Muscle of leg (tissue), 3 donors: ENCODE measurements at regions not wholly inside any gene's neighbourhood (a gene's known extent, or its start where the extent isn't known, plus 50 kb on each side); places are given as distances from the start of the nearest gene placed in this dataset.

Experiments used
- DNase-seq: peaks from one replicate; pipeline ENCODE4 v3.0.0; 2013
- H3K27ac ChIP-seq: one replicate; pipeline ENCODE4 v1.5.1; 2013; ENCODE audit warnings: mild to moderate bottlenecking, low read length, control low read depth
- H3K27me3 ChIP-seq: one replicate; pipeline ENCODE4 v1.6.1; 2013; ENCODE audit warnings: low read length; ENCODE audit not compliant: control insufficient read depth, insufficient read depth
- H3K36me3 ChIP-seq: one replicate; pipeline ENCODE4 v1.6.1; 2013; ENCODE audit warnings: low read length; ENCODE audit not compliant: control insufficient read depth, insufficient read depth
- H3K4me1 ChIP-seq: one replicate; pipeline ENCODE4 v1.6.1; 2013; ENCODE audit warnings: low read length; ENCODE audit not compliant: control insufficient read depth, insufficient read depth
- H3K4me3 ChIP-seq: one replicate; pipeline ENCODE4 v1.5.1; 2013; ENCODE audit warnings: low read length, control low read depth
- H3K9me3 ChIP-seq: replicated peaks from 2 replicates; pipeline ENCODE4 v1.6.1; 2013; ENCODE audit warnings: low read depth, low read length; ENCODE audit not compliant: control insufficient read depth
- WGBS: methylation state at CpG from one replicate; pipeline ENCODE4 v1.1.5; 2013; ENCODE audit warnings: missing lambda C conversion rate; ENCODE audit not compliant: insufficient coverage; 5-methylcytosine and 5-hydroxymethylcytosine counted together

GRCh38 chr11:112540261-112540660 lies 279.6 kb upstream of the PLET1 start:
- no peak overlapping the region for H3K4me3 ChIP-seq
- no peaks in the 10 kb centered on the region for H3K36me3 ChIP-seq
- WGBS: no CpG with 5 or more reads among the region's 2 CpGs
- H3K4me1 ChIP-seq: peaks cover 18% of the 10 kb centered on the region
- peaks cover 3% of the 10 kb centered on the region for H3K27me3 ChIP-seq
- no peaks in the 10 kb centered on the region for H3K9me3 ChIP-seq
- no peak for DNase-seq
- H3K27ac ChIP-seq: no peak overlapping the region

- WGBS: 44% methylated on average over 2 of the region's 3 CpGs
- H3K4me1 ChIP-seq: peaks cover 18% of the 10 kb centered on the region
- H3K9me3 ChIP-seq: no peaks in the 10 kb centered on the region
- H3K27me3 ChIP-seq: no peaks in the 10 kb centered on the region
- no peak overlapping the region for H3K27ac ChIP-seq
- H3K36me3 ChIP-seq: no peaks in the 10 kb centered on the region
- DNase-seq: peak; percentile 89
- H3K4me3 ChIP-seq: no peak overlapping the region
Measured at GRCh38 chr11:112541140-112542046, 280.7 kb upstream of the PLET1 start.

- peaks cover 18% of the 10 kb centered on the region for H3K4me1 ChIP-seq
- H3K9me3 ChIP-seq: no peaks in the 10 kb centered on the region
- WGBS: no CpG with 5 or more reads among the region's 1 CpG
- H3K36me3 ChIP-seq: no peaks in the 10 kb centered on the region
- no peaks in the 10 kb centered on the region for H3K27me3 ChIP-seq
- no peak overlapping the region for H3K27ac ChIP-seq
- no peak for DNase-seq
- no peak overlapping the region for H3K4me3 ChIP-seq
Measured at GRCh38 chr11:112542479-112542878, 281.8 kb upstream of the PLET1 start.

- Histone ChIP-seq H3K9me3 (no peaks in the 10 kb centered on the region), H3K36me3 (no peaks in the 10 kb centered on the region), H3K4me3 (no peak overlapping the region), H3K4me1 (peaks cover 17% of the 10 kb centered on the region), H3K27me3 (no peaks in the 10 kb centered on the region), H3K27ac (no peak overlapping the region)
- DNase-seq: no peak
- 75% methylated on average over 2 of the region's 3 CpGs for WGBS
Measured at GRCh38 chr11:112543390-112543789, 282.7 kb upstream of the PLET1 start.

- no peaks in the 10 kb centered on the region for H3K9me3 ChIP-seq
- no peak overlapping the region for H3K4me3 ChIP-seq
- H3K4me1 ChIP-seq: no peaks in the 10 kb centered on the region
- no peaks in the 10 kb centered on the region for H3K36me3 ChIP-seq
- no peak overlapping the region for H3K27ac ChIP-seq
- DNase-seq: no peak
- peaks cover 5% of the 10 kb centered on the region for H3K27me3 ChIP-seq
Measured at GRCh38 chr11:112548641-112549040, 288.0 kb upstream of the PLET1 start.

GRCh38 chr11:112553205-112553731 lies 292.6 kb upstream of the PLET1 start:
- 67% methylated on average over 3 of the region's 4 CpGs for WGBS
- H3K4me1 ChIP-seq: no peaks in the 10 kb centered on the region
- peaks cover 5% of the 10 kb centered on the region for H3K27me3 ChIP-seq
- no peak overlapping the region for H3K4me3 ChIP-seq
- H3K36me3 ChIP-seq: no peaks in the 10 kb centered on the region
- no peak overlapping the region for H3K27ac ChIP-seq
- no peak for DNase-seq
- no peaks in the 10 kb centered on the region for H3K9me3 ChIP-seq

GRCh38 chr11:112554586-112554985 lies 293.9 kb upstream of the PLET1 start:
- no peak for DNase-seq
- H3K4me1 ChIP-seq: no peaks in the 10 kb centered on the region
- H3K27me3 ChIP-seq: peaks cover 5% of the 10 kb centered on the region
- no peaks in the 10 kb centered on the region for H3K9me3 ChIP-seq
- no peak overlapping the region for H3K4me3 ChIP-seq
- 80% methylated on average over 1 of the region's 4 CpGs for WGBS
- no peaks in the 10 kb centered on the region for H3K36me3 ChIP-seq
- H3K27ac ChIP-seq: no peak overlapping the region

- H3K36me3 ChIP-seq: no peaks in the 10 kb centered on the region
- H3K4me1 ChIP-seq: no peaks in the 10 kb centered on the region
- WGBS: 81% methylated on average over 5 of the region's 10 CpGs
- no peak overlapping the region for H3K27ac ChIP-seq
- no peak overlapping the region for H3K4me3 ChIP-seq
- H3K9me3 ChIP-seq: no peaks in the 10 kb centered on the region
- H3K27me3 ChIP-seq: peaks cover 5% of the 10 kb centered on the region
- DNase-seq: peak; percentile 26
Measured at GRCh38 chr11:112555491-112556364, 295.1 kb upstream of the PLET1 start.

- DNase-seq: no peak
- no CpG with 5 or more reads among the region's 7 CpGs for WGBS
- H3K4me1 ChIP-seq: no peaks in the 10 kb centered on the region
Measured at GRCh38 chr11:112558691-112559090, 298.0 kb upstream of the PLET1 start.

GRCh38 chr11:112563808-112564207 lies 303.1 kb upstream of the PLET1 start:
- no peaks in the 10 kb centered on the region for H3K9me3 ChIP-seq
- no peaks in the 10 kb centered on the region for H3K27me3 ChIP-seq
- H3K4me1 ChIP-seq: peaks cover 2% of the 10 kb centered on the region
- H3K36me3 ChIP-seq: no peaks in the 10 kb centered on the region
- WGBS: 47% methylated on average over 4 of the region's 5 CpGs
- no peak overlapping the region for H3K4me3 ChIP-seq
- DNase-seq: no peak
- H3K27ac ChIP-seq: no peak overlapping the region

More at GRCh38 chr11:112558691-112559090, 298.0 kb upstream of the PLET1 start:
- Histone ChIP-seq H3K27me3 (no peaks in the 10 kb centered on the region), H3K9me3 (no peaks in the 10 kb centered on the region), H3K27ac (no peak overlapping the region), H3K4me3 (no peak overlapping the region), H3K36me3 (no peaks in the 10 kb centered on the region)
